GM18505 (cell line): ENCODE measurements at regions not wholly inside any gene's neighbourhood (a gene's known extent, or its start where the extent isn't known, plus 50 kb on each side); places are given as distances from the start of the nearest gene placed in this dataset.
"Not testable (repeated sequence)": the region's sequence is repeated elsewhere in the genome, so short reads cannot be mapped to it uniquely, and the experiment has no call there.

ENCODE experiments used
- ATAC-seq: cut with Tn5 transposase; IDR thresholded peaks from one replicate; pipeline ENCODE4 v1.9.1; 2021; ENCODE audit not compliant: unreplicated experiment
- POLR2A ChIP-seq: IDR thresholded peaks from 4 replicates; pipeline ENCODE4 v1.6.1; 2011; ENCODE audit warnings: borderline replicate concordance; ENCODE audit not compliant: insufficient read depth, insufficient read length; ENCODE audit errors: extremely low read depth

DNA sequence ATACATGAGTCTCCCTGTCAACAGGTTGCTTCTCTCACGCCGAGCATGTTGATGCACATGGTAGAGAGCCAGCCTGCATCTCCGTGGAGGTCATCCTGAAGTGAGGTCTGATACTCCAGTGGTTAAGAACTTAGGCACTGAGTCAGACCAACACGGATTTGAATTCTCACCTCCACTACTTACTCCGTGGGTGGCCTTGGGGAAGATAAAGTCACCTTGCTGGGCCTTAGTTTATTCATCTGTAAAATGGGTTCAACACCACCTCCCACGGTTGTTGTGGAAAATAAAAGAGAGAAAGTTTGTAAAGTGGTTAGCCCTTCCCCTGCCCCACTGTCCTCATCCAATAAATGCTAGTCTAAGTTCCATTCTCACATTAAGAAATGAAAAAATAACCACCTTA, 408.9 kb downstream of the MED13L start:
- TF ChIP-seq POLR2A, result no peak
- no peak for ATAC-seq

DNA sequence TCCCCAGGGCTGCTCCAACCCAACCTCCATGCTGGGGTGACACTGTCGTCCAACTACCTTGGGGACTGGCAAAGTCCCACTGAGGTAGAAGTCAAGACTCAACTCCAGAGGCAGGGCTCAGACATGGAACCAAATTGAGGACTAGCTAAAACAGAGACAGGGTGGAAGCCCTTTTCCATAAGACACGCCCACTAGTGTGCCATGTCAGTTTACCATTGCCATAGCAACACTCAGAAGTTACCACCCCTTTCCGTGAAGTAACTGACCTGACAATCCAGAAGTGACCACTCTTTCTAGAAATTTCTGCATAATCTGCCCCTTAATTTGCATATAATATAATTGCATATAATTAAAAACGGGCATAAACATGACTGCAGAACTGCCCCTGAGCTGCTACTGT, 409.6 kb downstream of the MED13L start:
- TF ChIP-seq POLR2A, result no peak
- no peak for ATAC-seq

DNA sequence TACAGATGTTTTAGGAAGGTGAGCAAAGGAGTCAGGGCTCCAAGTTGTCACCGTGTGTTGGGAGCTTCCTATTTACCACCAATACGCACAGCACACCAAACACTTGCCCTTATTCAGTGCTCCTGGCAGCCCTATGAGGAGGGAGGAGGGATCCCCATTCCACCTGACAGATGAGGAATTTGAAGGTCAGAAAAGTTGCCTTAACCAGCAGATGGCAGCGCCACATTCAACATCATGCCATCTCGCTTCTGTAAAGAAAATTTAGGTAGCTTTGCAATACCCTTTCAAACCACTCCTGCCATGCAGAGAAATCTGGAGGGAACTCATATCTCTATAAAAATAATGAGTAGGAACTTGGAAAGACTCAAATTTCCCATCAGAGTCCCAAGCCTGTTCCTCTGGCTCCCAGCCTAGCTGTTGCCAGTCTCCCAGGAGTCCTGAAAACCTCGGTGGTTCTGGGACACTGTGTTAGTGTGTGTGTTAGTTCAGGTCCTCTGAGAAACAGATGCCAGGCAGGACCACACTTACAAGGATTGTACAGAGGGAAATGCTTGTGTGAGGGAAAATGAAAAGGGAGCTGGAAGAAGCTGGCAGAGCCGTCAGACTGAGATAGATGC, 410.5 kb downstream of the MED13L start:
- no peak for ATAC-seq
- no peak for TF ChIP-seq POLR2A

DNA sequence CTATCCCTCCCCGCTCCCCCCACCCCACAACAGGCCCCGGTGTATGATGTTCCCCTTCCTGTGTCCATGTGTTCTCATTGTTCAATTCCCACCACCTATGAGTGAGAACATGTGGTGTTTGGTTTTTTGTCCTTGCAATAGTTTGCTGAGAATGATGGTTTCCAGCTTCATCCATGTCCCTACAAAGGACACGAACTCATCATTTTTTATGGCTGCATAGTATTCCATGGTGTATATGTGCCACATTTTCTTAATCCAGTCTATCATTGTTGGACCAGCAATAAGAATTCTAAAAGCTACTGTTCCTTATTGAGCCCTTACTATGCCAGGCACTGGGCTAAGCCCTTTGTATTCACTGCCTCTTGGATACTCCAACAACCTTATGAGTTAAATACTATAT, 411.2 kb downstream of the MED13L start:
- not testable (repeated sequence) for ATAC-seq

DNA sequence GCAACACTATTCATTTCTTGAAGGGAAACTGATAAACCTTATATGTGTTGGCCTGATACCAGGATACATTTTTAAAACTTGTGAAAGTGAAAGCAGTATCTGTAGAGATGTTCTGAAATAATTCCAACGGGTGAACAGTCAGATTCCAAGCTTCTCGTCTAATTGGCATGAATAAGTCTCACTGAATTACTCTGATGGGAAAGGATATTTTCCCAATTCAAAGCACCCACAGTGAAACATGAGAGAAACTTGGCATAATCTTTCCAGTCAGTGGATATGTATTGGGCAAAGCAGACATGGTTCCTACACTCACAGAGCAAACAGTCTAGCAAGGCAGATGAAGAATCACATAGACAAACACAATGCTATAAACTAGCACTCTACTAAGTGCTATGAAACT, 413.1 kb downstream of the MED13L start:
- TF ChIP-seq POLR2A, result no peak
- no peak for ATAC-seq

DNA sequence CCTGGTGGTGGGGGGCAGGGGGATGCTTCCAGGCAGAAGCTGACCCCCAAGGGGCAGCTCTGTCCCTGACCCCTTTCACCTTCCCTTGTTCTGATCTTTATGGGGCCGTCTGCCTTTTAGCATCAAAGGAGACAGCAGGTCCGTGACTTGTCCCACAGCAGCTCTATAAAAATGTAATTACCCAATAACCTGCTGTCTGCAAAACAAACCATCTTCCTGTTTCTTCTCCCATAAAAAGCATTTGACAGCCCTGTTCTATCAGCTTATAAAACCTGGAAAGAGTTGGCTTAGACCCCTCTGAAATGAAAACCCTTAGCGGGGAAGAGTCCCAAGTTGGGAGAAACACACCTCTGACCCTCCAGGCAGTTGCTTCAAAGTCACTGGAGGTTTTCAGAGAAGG, 416.9 kb downstream of the MED13L start:
- no peak for TF ChIP-seq POLR2A
- ATAC-seq, result no peak

DNA sequence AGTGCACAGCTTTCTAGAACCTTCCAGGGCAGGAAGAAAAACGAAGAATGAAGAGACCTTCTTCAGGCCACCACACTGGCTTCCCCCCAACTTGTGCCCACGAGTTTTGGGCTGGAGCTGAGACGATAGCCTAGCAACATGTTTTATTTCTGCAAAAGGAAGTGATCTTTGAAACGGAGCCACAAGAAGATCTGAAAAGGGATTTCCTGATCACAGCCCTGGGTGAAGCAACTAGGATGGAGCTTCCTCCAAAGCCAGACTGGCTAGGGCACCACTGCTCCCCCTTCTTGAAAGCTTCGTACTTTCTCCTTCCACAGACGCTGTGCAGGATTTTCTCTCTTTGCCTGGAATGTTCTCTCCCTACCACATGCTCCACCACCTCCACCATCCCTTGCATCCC, 418.3 kb downstream of the MED13L start:
- TF ChIP-seq POLR2A, result no peak
- no peak for ATAC-seq

DNA sequence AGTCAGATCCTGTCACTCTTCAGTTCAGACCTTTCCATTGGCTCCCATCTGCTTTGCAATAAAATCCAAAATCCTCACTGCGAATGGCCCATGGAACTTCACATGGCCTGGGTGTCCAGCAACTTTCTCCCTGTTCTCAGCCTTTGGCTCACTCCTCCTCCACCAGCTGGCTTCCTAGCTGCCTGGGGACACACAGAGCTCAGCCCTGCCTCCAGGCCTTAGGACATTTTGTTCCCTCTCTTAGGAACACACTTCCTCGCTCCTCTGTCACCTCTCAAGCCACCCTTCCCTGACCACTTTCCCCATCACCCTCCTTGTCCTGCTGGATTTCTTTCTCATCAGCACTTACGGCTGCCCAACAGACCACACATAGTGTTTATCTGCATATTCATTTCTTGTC, 419.6 kb downstream of the MED13L start:
- no peak for TF ChIP-seq POLR2A
- ATAC-seq, result no peak

DNA sequence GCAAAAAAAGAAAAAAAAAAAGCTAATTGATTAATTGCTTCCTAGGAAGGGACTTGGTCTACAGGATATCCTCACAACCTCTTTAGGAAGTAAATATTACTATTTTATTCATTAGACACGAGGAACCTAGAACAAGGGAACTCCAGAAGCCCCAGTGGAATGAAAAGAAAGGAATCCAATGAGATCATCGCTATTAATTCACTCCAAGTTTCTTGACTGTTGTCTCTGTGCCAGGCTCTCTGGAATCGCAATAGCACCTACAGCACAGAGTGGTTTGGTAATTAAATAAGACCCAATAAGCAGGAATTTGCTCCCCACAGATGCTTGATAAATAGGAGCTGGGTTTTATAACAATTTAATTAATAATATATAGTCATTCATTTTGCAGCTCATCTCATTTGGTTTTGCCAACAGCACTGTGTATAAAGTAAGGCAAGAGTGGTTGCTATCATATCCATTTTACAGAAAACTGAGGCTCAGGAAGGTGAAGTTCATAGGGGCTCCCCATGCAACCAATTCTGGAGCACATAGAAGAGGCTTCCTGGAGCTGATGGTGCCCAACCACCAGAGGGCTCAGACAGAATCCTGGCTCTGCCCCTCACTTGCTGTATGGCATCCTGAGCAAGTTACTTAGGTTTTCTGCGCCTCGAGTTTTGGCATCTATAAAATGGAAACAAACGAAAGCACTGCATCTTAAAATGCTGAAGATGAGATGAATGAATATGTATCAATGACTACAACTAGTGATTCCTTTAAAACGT, 420.2 kb downstream of the MED13L start:
- no peak for ATAC-seq

DNA sequence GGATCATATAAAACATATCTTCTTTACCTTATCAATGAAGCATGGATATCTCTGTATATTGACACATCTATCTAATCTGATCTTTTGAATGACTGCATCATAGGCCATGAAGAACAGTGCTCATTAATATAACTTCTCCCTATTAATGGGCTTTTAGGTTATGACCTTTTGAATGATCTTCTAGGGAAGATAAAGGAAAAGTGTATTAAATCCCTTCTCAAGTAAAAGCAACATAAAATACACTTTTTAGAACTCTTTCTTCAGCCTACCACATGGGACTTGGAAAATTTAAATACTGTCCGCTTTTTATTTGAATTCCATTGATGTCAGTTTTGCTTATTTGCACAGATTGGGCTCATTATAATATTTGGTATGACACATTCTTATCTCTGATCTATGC, 425.4 kb downstream of the MED13L start:
- ATAC-seq, result no peak
- no peak for TF ChIP-seq POLR2A

More for the DNA sequence above, 420.2 kb downstream of the MED13L start:
- no peak for TF ChIP-seq POLR2A

DNA sequence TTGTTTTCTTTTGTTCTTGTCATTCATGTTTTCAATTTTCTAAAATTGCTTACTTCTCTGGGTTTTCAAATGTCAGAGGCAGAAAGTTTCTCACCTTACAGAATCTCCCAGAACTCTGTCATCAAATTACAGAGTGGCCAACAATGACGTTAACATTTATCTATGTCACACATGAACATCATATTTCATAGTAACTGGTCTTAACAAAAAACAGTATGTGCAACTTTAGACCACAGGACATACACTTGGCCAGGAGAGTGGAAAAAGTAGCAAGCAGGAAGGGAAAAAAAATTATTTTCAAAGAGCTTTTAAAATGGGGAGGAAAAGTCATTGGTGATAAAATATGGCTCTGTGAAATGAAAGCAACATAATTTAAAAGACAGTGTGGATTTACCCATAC, 426.5 kb downstream of the MED13L start:
- no peak for TF ChIP-seq POLR2A
- no peak for ATAC-seq

DNA sequence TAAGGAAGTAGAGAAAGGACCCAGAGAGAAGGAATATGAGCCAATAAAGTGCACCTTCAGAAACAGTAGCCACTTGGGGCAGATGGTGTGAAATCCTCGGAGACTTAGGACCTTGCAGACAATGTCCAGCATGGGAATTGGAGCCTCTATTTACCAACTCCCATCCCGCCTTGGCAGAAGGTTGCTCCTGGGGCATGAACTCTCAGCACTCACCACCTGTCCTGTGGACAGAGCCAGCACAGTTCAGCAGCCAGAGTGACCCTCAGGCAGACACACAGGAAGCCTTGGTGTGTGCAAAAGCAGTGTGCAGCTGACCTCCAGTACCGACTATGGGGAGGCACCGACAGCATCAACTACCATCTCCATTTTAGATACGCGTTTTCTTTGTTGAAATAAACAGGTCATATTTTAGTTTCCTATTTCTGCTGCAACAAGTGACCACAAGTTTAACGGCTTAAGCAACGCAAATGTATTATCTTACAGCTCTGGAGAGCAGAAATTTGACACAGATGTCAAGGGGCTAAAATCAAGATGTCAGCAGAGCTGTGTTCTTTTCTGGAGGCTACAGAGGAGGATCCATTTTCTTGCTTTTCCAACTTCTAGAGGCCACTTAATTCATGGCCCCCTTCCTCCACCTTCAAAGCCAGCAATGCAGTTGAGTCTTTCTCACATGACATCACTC, 428.1 kb downstream of the MED13L start:
- TF ChIP-seq POLR2A, result no peak
- no peak for ATAC-seq

DNA sequence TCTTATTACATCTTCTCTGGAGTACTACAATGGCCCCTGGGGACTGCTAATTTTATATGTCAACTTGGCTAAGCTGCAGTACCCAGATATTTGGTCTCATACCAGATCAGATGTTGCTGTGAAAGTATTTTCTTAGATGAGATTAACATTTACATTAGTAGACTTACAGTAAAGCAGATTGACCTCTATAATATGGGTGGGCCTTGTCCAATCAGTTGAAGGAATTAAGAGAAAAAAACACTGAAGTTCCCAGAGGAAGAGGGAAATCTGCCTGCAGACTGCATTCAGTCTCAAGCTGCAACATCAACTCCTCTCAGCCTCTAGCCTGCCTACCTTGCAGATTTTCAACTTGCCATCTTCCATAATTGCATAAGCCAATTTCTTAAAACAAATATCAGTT, 430.1 kb downstream of the MED13L start:
- no peak for ATAC-seq
- TF ChIP-seq POLR2A, result no peak

DNA sequence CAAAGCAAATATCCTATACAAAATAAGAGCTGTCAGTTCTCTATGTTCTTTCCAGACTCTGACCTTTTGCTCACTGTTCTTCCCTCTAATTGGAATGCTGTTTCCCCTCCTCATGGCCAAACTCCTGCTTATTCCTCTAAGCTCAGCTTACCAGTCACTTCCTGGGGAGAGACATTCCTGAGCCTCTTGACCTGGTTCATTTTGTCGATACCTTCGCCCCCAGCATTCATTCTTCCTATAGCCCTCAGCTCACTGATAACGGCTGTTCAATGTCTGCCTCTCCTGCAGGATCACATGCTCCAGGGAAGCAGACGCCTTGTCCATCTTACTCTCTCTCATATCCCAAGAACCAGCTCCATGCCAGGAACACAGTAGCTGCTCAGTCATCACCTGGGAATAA, 431.0 kb downstream of the MED13L start:
- TF ChIP-seq POLR2A, result no peak

More for the DNA sequence above, 431.0 kb downstream of the MED13L start:
- ATAC-seq, result no peak
